ENCODE measurements at regions not wholly inside any gene's neighbourhood (a gene's known extent, or its start where the extent isn't known, plus 50 kb on each side); places are given as distances from the start of the nearest gene placed in this dataset.

- TF ChIP-seq GATA2 (IDR thresholded peaks at IDR 0.05; ENCODE audit: low read depth, low read length) (no peak), GATA3 (IDR thresholded peaks at IDR 0.05; ENCODE audit: low read depth, low read length) (no peak)
These were observed 298.5 kb downstream of the SI start for GRCh38 chr3:164779816-164780215.

Data from SH-SY5Y (cell line).